Kidney tubule cell (primary cell): ENCODE measurements at regions not wholly inside any gene's neighbourhood (a gene's known extent, or its start where the extent isn't known, plus 50 kb on each side); places are given as distances from the start of the nearest gene placed in this dataset.

Experiments
- DNase-seq: peaks from one replicate; pipeline ENCODE4 v3.0.0-alpha.2; 2018; ENCODE audit warnings: low spot score

DNA sequence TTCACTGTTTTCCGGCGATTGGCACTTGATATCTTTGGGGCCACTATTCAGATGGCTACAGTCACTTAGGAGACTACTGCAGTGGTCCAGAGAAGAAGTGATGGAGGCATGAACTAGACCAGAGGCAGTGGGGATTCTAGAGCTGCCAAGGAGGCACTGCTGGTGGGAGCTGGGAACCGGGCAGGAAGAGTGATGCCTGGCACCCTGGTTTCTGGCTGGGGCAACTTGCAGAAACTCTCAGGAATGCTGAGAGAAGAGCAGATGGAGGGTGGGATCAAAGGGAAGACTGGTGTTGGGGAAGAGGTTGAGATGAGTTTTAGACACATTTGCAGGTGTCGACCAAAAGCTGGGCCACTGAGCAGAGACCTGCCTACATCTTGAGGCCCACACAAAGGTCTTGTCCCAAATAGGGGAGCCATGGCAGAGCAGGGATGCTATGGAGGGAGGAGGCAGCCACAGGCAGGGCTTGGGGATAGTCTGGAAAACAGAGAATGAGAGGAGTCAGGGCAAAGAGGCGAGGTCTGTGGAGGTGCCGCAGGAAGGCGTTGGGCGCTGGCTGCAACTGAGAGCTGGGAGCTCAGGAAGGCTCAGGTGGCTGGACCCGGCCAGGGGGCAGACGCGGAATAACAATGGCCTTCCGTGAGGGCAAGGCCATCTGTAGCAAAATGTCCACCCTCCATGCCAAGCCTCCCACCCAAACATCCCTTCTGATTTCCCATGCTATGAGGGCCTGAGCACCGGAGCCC, 118.9 kb downstream of the TOMM20 start:
- no peak for DNase-seq

DNA sequence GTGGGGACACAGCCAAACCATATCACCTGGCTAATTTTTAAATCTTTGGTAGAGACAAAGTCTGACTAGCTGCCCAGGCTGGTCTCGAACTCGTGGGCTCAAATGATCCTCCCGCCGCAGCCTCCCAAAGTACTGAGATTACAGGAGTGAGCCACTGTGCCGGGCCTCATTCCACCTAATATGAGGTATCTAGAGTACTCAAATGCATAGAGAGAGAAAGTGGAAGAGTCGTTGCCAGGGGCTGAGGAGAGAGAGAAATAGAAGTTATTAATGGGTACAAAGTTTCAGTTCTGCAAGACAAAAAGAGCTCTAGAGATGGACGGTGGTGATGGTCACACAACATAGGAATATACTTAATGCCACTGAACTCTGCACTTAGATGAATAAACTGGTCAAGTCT, 119.6 kb downstream of the TOMM20 start:
- no peak for DNase-seq

DNA sequence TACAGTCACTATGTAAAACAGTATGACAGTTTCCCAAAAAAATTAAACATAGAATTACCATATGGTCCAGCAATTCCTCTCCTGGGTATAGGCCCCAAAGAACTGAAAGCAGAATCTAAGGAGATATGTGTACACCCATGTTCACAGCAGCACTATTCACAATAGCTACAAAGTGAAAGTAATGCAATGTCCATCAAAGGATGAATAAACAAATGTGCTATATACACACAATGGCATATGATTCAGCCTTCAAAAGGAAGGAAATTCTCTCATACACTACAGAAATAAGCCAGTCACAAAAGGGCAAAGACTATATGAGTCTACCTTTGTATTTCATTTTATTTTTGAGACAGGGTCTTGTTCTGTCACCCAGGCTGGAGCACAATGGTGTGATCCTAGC, 120.4 kb downstream of the TOMM20 start:
- no peak for DNase-seq

DNA sequence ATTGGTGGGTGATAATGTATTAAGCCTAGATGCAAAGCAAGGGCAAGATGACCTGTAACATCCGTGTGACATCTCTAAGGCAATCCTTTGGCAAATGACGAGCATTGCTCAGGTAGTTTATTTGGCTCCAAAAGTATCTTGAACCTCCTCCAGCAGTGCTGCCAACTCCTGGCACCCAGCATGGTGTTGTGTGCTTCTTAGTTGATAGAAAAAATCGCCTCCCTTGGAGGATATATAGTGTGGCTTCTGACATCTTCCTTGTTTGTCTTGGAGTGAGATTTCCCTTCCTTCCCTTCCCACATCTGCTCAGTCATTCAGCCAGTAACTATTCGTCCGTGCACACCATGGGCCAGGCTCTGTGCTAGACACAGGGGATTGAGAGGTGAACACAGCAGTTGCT, 121.8 kb downstream of the TOMM20 start:
- no peak for DNase-seq

DNA sequence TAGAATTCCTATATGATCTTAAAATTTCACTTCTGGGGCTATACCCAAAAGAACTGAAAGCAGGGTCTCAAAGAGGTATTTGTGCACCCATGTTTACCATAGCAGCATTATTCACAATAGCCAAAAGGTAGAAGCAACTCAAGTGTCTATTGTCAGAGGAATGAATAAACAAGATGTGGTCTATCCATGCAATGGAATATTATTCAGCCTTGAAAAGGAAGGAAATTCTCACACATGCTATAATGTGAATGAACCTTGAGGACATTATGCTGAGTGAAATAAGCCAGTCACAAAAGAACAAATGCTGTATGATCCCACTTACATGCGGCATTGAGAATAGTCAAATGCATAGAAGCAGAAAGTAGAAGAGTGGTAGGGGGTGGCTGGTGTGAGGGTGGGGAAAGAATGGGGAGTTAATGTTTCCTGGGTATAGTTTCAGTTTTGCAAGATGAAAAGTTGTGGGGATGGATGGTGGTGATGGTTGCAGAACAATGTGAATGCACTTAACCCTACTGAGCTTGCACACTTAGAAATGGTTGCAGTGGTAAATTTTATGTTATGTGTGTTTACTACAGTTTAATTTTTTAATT, 122.4 kb downstream of the TOMM20 start:
- DNase-seq = no peak

DNA sequence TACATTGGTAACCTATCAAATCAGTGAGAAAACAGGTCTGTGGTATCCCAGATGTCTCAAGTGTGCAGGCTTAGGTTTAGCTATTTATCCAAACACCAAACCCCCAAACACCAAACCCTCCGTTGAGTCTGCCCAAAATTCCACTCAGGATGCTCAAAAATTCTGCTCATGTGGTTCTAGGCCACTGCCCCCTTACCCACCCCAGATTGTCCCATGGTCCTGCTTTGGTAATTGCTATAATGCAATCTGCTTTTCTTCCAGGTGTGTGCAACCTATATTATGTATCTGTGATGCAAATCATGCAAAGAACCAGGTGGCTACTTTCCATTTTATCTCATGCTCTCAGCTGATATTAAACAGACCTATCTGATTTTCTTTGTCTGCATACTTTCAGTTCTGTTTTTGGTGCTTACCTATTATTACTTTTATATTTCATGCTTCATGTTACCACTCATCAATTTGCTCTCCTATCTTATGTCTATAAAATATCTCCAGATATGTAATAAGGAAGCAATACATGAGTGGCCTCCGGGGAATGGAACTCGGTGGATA, 123.7 kb downstream of the TOMM20 start:
- no peak for DNase-seq

DNA sequence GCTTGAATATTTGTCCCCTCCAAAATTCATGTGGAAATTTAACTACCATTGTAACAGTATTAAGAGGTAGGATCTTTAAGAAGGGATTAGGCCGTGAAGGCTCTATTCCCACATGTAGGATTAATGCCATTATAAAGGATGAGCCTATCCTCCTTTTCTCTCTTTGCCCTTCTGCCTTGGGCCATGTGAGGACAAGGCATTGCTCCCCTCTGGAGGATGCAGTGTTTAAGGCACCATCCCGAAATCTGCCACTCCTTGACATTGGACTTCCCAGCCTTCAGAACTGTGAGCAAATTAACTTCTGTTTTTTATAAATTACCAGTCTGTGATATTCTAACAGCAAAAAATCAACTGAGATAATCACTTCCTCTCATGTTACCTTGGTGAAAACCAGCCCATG, 124.4 kb downstream of the TOMM20 start:
- DNase-seq = no peak

DNA sequence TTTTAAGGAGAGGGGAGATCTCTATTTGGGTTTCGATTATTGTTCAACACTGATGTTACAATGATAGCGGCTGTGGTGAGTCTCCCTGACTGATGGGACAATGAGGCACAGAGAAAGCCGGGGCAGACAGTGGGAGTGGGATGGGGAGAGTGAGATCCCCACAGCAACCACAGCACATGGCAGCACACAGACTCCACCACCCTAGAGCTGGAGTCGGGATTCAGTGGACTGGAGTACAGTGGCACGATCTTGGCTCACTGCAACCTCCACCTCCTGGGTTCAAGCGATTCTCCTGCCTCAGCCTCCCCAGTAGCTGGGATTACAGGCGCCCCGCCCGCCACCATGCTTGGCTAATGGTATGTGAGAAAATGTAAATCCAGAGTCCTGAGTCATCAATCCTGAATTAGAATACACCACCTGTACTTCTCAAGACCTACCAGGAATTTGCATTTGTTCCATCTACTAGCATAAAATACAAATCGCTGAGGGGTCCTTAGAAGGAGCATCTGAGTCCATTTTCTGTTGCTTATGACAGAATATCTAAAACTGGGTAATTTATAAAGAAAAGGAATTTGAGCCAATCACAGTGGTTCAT, 125.8 kb downstream of the TOMM20 start:
- DNase-seq = peak; percentile 28

DNA sequence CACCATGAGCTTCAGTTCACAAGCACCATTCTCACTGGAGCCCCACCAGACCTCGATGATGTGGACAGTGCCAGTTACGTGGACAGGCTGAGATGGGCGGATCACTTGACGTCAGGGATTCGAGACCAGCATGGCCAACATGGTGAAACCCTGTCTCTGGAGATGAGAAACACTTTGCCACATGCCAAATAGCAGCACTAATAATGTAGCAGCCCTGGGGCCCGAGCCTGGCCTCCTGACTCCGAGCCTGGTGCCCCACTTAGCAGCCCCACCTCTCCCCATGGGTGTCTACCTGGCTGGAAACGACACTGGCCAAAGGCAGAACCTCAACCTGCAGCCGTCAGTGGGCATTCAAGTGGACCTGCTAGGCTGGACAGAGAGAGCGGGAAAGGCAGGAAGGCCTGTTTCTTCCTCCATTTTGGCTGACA, 129.1 kb downstream of the TOMM20 start:
- no peak for DNase-seq

DNA sequence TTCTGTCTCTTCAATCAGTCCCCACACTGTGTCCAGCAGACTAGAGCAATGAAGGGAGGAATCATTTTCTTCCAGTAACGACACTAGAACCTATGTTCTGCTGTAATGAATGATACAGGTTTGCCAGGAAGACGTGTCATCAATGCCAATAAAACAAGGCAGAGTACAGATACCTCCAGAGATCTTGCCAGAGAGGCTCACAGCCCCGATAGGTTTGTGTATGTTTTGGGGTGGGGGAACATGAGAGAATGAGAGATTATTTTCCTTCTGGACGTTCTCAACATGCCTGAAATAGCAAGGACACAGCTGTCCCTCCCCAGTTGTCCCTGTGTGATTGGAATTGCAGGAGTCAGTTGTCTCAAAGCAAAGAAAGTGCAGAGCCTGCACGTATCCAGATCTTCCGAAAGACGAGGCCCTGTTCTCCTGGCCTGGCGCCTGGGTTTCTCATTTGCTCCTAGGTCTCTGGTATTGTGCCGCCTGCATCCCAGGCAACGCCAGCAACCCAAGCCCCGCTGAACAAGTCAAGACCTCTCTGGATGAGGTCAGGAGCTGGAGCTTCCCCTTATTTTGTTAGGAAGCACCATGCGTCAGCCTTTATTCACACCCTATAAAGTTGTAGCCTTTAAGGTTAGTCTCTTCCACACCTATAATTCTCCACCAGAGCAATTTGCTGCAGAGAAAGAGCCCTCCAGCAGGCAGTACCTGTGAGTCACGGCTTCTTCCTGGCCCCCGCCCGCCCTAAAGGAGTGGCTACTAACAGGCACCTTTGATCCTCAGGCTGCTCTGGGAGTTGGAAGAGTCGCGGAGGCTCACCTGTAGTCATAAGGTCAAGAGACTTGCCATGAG, 130.5 kb downstream of the TOMM20 start:
- peak; percentile 97 for DNase-seq

DNA sequence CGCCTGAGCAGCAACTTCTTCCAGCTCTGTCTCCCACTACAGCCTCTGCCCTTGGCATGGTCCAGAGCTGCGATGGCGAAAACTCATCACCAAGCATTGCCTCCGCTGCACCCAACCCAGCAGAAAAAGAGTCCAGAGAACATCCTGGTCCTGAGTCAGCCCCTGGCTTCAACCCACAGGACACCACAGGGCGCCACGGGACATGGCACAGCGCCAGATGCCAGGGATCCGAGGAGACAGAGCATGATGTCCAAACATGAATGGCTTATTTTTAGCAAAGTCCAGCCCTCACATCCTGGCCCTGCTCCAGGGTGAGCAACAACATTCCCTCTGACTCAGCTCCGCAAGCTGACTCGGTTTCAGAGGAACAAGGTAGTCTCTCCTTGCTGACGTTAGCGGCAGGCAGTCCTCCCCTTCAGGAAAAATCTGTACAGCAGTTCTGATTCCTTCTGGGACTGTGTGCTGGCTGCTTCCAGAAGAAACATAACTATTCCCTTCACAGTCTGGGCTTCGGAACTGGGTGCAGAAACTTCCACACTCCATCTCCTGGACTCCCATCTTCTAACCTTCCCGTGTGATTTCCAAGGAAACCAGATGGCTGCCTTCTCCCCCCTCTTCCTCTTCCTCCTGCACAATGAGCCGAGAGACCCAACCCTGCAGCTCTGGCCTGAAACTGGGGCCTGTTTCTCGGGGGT, 131.3 kb downstream of the TOMM20 start:
- DNase-seq = peak; percentile 100

DNA sequence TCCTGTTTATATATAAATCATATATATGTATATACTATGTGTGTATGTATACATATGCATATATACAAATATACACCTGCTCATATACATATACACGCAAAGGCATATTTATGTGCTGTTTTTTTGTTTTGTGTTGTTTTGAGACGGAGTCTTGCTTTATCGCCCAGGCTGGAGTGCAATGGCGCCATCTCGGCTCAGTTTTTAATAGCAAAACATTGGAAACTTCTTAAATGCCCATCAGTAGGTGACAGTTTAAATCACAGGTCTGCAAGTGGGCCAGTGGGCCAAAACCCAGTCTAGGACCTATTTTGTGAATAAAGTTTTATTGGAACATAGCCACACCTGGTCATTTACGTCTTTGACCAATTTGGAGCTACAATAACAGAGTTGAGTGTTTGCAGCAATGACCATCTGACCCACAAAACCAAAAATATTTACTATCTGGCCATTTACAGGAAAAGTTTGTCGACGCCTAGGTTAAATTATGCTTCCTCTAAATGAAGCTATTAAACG, 132.3 kb downstream of the TOMM20 start:
- no peak for DNase-seq

DNA sequence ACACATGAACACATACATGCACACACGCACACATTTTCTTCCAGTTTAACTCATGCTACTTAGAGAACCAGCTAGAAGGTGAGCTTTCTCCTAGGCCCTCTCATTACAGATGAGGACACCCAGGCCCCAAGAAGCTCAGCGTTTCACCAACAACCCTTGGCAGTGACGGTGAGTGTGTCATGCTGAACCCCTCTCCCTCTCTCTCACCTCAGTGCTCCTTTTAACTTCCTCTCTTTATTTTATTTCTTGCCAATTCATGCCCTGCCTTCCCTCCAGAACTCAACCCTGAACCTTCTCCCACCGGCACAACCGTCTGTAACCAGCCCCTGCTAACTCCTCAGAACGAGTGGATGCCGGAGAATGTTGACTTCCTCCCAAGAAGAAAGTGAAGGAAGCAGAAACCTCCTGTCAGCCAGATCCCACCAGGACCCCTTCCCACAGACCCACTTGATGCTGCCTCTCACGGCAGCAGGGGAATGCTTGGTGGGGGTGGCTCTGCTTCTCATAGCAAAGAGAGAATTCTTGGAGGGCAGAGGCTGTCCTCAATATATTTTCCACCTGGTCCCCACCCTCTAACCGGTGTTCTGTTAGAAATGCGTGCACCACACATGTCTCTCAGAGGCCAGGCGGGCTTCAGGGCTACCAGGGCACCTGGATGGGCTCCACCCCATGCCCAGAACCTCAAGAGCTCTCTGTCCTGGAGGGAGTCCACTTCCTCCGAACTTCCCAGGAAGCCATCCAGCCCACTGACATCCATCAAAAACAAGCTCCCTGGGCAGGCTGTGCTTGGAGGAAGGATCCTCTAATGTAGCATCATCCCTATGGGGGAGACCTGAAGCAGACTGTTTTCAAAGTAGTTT, 134.0 kb downstream of the TOMM20 start:
- no peak for DNase-seq

DNA sequence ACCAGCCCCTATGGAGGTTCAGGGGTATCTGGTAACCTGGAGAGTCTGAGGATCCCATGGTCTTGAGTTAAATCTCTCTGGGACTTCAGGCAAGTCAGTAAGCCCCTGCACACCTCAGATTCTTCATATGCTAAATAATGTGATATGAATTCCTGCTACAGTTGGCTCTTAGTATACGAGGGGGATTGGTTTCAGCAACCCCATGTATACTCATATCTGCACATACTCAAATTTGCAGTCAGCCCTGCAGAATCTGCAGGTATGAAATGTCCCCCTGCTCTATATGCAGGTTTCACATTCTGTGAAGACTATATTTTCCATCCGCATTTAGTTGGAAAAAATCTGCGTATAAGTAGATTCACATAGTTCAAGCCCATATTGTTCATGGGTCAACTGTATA, 136.6 kb downstream of the TOMM20 start:
- no peak for DNase-seq

DNA sequence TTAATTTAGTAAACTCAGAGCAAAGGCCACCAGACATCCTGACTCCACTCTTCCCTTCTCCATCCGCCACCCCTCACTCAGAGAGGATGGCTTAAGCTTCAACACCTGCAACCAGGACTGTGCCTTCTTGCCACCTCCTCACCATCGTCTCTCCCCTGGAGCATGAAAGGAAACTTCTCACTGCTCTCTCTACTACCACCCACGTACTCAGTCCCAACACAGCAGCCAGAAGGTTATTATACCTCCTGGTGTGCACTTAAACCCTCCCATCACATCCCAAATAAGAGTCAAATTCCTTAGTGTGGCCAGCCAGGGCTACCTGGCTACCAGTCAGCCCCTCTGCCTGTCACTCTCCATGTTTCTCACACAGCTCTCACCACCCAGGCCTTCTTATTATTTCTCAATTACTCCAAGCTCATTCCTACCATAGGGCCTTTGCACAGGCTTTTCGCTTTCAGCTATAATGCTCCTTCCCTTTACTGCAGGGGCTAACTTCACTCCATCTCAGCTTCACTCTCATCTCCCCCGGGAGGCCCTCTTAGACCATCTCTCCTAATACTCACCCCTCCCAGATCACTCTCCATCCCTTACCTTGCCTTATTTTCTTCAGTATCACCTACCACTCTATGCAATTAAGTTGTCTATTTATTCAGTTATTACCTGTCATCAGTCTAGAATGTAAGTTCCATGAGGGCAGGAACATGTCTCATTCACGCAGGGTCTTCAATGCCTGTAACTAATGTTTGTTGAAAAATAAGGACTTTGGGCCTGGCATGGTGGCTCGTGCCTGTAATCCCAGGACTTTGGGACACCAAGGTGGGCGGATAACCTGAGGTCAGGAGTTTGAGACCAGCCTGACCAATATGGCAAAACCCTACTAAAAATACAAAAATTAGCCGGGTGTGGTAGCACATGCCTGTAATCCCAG, 137.5 kb downstream of the TOMM20 start:
- DNase-seq = no peak

DNA sequence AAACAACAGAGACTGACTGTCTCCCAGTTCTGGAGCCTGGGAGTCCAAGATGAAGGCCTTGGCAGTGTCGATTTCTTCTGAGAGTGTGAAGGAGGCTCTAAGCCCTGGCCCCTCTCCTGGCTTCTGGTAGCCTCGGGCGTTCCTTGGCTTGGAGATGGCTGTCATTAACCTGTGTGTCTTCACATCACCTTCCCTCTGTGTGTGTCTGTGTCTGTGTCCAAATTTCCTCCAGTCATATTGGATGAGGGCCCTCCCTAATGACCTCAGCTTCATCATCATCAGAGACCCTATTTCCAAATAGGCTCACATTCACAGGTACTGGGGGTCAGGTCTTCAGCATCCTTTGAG, 138.3 kb downstream of the TOMM20 start:
- no peak for DNase-seq

DNA sequence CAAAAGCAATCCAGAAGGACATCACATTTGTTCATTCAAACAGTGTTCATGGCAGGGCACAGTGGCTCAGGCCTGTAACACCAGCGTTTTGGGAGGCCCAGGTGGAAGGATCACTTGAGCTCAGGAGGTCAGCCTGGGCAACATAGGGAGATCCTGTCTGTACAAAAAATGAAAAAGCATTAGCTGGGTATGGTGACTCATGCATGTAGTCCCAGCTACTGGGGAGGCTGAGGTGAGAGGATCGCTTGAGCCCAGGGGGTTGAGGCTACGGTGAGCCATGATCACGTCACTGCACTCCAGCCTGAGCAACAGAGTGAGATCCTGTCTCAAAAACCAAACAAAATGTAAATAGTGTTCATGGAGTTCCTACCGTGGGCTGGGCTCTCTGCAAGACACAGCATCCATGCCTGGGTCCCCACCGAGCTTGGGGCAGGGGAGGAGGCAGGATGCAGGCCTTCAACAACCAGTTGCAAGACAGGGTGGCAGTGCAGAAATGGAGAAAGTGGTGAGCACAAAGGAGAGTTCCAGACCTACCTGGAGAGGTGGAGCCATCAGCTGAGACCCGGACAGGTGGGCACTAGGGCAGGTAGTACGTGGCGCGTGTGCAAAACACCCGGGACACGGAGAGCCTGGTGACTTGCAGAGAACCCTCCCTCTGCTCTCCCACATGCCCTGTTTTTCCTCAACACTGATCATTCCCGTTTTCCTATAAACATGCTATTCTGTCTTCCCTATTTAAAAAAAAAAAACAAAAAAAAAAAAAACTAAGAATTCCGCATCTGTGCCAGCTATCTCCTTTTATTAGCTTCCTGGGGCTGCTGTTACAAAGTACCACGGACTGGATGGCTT, 138.9 kb downstream of the TOMM20 start:
- DNase-seq = peak; percentile 17

DNA sequence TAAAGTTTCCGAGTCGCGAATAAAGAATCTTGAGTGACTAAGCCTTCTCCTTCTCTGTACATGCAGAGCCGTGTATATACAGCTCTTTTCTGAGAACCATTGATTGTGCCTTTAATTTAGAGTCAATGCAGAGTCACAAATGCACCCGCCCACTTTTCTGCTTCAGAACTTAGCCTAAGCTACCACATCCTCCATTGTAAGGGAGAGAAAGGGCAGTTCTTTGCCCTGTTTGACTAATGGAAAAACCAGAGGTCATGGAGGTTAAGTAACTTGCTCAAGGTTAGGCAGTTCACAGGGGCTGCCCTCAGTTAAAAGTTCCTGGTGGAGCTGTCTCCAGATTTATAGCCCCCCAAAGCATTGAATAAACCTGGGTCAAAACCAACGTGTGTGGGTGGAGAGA, 139.6 kb downstream of the TOMM20 start:
- DNase-seq = no peak

DNA sequence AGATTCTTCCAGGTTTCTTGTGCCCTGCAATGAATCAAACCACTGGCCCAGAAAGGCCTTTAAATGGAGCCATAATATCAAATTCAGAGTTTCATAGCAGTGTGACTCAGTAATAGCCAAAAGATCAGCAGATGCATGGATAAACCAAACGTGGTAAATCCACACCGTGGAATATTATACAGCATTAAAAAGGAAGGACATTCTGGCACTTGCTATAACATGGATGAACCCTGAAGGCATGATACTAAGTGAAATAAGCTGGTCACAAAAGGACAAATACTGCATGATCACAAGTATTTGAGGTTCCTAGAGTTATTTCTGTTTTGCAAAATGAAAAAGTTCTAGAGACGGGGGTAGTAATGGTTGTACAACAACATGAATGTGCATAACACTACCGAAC, 140.1 kb downstream of the TOMM20 start:
- no peak for DNase-seq
